ENCODE measurements at regions not wholly inside any gene's neighbourhood (a gene's known extent, or its start where the extent isn't known, plus 50 kb on each side); places are given as distances from the start of the nearest gene placed in this dataset.

DNA sequence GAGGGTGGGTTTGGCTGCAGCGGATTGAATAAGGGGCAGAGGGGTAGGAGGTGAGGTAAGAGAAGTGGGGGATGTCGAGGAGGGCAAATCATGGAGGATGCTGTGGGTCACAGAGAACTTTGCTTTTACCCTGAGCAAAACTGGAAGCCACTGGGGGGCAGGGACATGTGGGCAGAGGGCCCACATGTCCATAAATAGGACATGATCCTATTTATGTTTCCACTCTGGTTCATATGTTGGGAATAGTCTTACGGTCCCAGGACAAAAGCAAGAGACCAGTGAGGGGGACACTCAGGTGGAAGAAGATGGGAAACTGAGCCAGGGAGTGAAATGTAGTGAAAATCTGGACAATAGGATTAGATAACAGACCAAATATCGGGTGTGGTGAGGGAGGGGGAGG, 85.5 kb upstream of the MRPS22 start:
- ATAC-seq (no peak), FAIRE-seq (no peak), DNase-seq (ENCODE audit: low spot score) (no peak)
- no peak overlapping the region for H3K9ac ChIP-seq (ENCODE audit: insufficient read depth, low read depth, low read length)
- H4K20me1 ChIP-seq (ENCODE audit: insufficient read depth, low read length): no peaks in the 10 kb centered on the region
- no peaks in the 10 kb centered on the region for H3K79me2 ChIP-seq (ENCODE audit: insufficient read depth, low read length)
- 17% methylated on average over 4 of the region's 4 CpGs for WGBS (ENCODE audit: low lambda C conversion rate)
- H3K4me2 ChIP-seq (ENCODE audit: low read depth, low read length): no peak overlapping the region
- H3K9me3 ChIP-seq (ENCODE audit: low read length): no peaks in the 10 kb centered on the region
- H3K27ac ChIP-seq (ENCODE audit: extremely low read length, insufficient read depth, low read length): no peak overlapping the region
- POLR2A ChIA-PET: no interaction called here
- in situ Hi-C loops (cut with HindIII; ENCODE audit: extremely low pct_ligation_motif_present, low pct_unique_long_range_greater_than_20kb): no loop called here
- H3K36me3 ChIP-seq (replicated peaks in 1 of 2; ENCODE audit: control insufficient read depth in 1 of 2, insufficient read depth in 2 of 2, low read length in 2 of 2): no peaks in the 10 kb centered on the region
- no peak overlapping the region for H2AFZ ChIP-seq (ENCODE audit: low read length)
- no peaks in the 10 kb centered on the region for H3K4me1 ChIP-seq (ENCODE audit: insufficient read depth, low read length)
- BruUV-seq (replicated peaks): no TSS peak
- peaks cover 0 to 3% of the 10 kb centered on the region in 2 experiments; a peak in 2 of 5 replicates for H3K27me3 ChIP-seq (ENCODE audit: control insufficient read depth in 1 of 2, insufficient read depth in 2 of 2, low read length in 2 of 2)
- CTCF ChIA-PET (ENCODE audit: low intra/inter-chr PET ratio, low total read pairs): no interaction called here
- intact Hi-C loops (cut with micrococcal nuclease; ENCODE audit: unreplicated experiment): no loop called here
- H3K4me3 ChIP-seq (replicated peaks in 1 of 3; ENCODE audit: insufficient read depth in 1 of 3, low read depth in 2 of 3, low read length in 3 of 3): no peak overlapping the region
- TF ChIP-seq NFRKB (IDR thresholded peaks at IDR 0.05): no peak
- no peak for TF ChIP-seq KDM5A (IDR thresholded peaks at IDR 0.05; ENCODE audit: borderline replicate concordance, low read length)
- TF ChIP-seq, protein P1, sequence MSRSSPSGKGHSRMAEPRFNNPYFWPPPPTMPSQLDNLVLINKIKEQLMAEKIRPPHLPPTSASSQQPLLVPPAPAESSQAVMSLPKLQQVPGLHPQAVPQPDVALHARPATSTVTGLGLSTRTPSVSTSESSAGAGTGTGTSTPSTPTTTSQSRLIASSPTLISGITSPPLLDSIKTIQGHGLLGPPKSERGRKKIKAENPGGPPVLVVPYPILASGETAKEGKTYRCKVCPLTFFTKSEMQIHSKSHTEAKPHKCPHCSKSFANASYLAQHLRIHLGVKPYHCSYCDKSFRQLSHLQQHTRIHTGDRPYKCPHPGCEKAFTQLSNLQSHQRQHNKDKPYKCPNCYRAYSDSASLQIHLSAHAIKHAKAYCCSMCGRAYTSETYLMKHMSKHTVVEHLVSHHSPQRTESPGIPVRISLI (CRISPR knock-in tag; IDR thresholded peaks at IDR 0.05; ENCODE audit: borderline replicate concordance): no peak
- TF ChIP-seq TEAD2 (CRISPR knock-in tag; IDR thresholded peaks at IDR 0.05): no peak
- TF ChIP-seq, protein P2, sequence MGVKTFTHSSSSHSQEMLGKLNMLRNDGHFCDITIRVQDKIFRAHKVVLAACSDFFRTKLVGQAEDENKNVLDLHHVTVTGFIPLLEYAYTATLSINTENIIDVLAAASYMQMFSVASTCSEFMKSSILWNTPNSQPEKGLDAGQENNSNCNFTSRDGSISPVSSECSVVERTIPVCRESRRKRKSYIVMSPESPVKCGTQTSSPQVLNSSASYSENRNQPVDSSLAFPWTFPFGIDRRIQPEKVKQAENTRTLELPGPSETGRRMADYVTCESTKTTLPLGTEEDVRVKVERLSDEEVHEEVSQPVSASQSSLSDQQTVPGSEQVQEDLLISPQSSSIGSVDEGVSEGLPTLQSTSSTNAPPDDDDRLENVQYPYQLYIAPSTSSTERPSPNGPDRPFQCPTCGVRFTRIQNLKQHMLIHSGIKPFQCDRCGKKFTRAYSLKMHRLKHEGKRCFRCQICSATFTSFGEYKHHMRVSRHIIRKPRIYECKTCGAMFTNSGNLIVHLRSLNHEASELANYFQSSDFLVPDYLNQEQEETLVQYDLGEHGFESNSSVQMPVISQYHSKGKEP (CRISPR knock-in tag; IDR thresholded peaks at IDR 0.05): no peak
- no peak for TF ChIP-seq HHEX (CRISPR knock-in tag; IDR thresholded peaks at IDR 0.05)
- TF ChIP-seq CENPT (CRISPR knock-in tag; IDR thresholded peaks at IDR 0.05; ENCODE audit: low read depth): no peak
- no peak for TF ChIP-seq FIP1L1 (IDR thresholded peaks at IDR 0.05; ENCODE audit: borderline replicate concordance, insufficient read depth, low read depth, low read length)
- TF ChIP-seq BRD4 (CRISPR knock-in tag; IDR thresholded peaks at IDR 0.05): no peak
- TF ChIP-seq MEIS1 (CRISPR knock-in tag; IDR thresholded peaks at IDR 0.05; ENCODE audit: borderline replicate concordance): no peak
- TF ChIP-seq NONO (IDR thresholded peaks at IDR 0.05): no peak
- no peak for TF ChIP-seq NONO (CRISPR knock-in tag; conservative IDR thresholded peaks at IDR 0.05)
- no peak for TF ChIP-seq POLR2AphosphoS5 (IDR thresholded peaks at IDR 0.05; ENCODE audit: low read depth, low read length)
- TF ChIP-seq ZNF510 (CRISPR knock-in tag; IDR thresholded peaks at IDR 0.05; ENCODE audit: low read depth): no peak
- TF ChIP-seq ARNT (IDR thresholded peaks at IDR 0.05): no peak
- TF ChIP-seq, protein P3, sequence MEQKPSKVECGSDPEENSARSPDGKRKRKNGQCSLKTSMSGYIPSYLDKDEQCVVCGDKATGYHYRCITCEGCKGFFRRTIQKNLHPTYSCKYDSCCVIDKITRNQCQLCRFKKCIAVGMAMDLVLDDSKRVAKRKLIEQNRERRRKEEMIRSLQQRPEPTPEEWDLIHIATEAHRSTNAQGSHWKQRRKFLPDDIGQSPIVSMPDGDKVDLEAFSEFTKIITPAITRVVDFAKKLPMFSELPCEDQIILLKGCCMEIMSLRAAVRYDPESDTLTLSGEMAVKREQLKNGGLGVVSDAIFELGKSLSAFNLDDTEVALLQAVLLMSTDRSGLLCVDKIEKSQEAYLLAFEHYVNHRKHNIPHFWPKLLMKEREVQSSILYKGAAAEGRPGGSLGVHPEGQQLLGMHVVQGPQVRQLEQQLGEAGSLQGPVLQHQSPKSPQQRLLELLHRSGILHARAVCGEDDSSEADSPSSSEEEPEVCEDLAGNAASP (CRISPR knock-in tag; IDR thresholded peaks at IDR 0.05; ENCODE audit: borderline replicate concordance): no peak
- TF ChIP-seq, protein P4, sequence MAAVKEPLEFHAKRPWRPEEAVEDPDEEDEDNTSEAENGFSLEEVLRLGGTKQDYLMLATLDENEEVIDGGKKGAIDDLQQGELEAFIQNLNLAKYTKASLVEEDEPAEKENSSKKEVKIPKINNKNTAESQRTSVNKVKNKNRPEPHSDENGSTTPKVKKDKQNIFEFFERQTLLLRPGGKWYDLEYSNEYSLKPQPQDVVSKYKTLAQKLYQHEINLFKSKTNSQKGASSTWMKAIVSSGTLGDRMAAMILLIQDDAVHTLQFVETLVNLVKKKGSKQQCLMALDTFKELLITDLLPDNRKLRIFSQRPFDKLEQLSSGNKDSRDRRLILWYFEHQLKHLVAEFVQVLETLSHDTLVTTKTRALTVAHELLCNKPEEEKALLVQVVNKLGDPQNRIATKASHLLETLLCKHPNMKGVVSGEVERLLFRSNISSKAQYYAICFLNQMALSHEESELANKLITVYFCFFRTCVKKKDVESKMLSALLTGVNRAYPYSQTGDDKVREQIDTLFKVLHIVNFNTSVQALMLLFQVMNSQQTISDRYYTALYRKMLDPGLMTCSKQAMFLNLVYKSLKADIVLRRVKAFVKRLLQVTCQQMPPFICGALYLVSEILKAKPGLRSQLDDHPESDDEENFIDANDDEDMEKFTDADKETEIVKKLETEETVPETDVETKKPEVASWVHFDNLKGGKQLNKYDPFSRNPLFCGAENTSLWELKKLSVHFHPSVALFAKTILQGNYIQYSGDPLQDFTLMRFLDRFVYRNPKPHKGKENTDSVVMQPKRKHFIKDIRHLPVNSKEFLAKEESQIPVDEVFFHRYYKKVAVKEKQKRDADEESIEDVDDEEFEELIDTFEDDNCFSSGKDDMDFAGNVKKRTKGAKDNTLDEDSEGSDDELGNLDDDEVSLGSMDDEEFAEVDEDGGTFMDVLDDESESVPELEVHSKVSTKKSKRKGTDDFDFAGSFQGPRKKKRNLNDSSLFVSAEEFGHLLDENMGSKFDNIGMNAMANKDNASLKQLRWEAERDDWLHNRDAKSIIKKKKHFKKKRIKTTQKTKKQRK (IDR thresholded peaks at IDR 0.05; ENCODE audit: low read length): no peak
